ENCODE measurements at regions not wholly inside any gene's neighbourhood (a gene's known extent, or its start where the extent isn't known, plus 50 kb on each side); places are given as distances from the start of the nearest gene placed in this dataset.
"Not testable (repeated sequence)": the region's sequence is repeated elsewhere in the genome, so short reads cannot be mapped to it uniquely, and the experiment has no call there.

DNA sequence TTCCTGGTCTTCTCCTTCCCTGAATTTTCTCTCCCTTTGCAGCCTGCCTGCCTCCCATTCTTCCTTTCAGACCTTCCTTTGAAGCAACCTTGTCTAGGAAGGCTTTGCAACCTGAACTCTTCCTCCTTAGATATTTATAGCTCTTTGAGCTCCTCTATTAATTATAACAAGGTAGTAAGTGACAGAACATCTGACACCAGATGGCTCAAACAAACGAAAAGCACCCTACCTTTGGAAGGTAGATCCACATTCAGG, 57.2 kb upstream of the SLC1A4 start:
- no peak overlapping the region for H3K9ac ChIP-seq (ENCODE audit: low read length)
- no peak overlapping the region for H3K27ac ChIP-seq (ENCODE audit: low read depth, low read length)
- H3K4me3 ChIP-seq (ENCODE audit: low read length), result peak overlapping the region; percentile 2
- no peaks in the 10 kb centered on the region for H3K36me3 ChIP-seq (ENCODE audit: control insufficient read depth, insufficient read depth, low read length)
- no peaks in the 10 kb centered on the region for H3K27me3 ChIP-seq (ENCODE audit: control insufficient read depth, insufficient read depth, low read length)
- H3K4me1 ChIP-seq (ENCODE audit: control insufficient read depth, insufficient read depth, low read length), result no peaks in the 10 kb centered on the region

DNA sequence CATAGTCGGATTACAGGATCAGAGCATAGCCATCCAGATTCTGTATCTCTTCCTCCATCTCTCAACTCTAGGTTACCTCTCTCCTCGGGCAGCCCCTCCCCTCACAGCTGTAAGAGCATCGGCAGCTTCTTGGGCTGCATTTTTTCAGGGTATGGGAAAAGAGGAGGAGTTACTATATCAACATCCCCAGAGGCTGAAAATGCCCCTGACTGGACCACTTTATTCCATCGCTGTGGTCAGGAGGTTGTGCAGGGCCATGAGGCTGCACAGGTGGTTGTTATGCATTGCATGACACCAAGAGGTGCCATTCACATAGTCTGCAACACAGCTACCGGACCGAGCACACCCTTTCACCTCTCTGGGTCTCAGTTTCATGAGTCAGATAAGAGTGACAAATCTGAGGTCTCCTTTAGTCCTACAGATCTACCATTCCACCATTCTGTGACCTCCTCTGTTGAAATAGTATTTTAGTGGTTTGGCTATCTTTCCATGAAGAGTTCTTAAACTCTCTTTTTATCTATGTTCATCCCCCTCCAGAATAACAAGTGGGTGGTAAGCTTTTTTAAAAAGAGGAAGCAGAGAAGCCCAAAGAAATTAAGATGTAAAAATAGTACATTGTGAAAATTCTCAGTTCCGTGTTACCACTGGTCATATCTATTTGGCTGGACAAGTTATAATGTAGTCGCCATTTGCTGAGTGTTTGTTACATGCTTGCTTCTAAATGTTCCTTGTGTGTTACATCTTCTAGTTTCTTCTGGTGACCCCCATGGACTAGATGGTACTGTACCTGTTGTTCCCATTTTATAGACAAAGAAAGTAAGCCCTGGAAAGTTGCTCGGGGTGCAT, 56.6 kb upstream of the SLC1A4 start:
- Histone ChIP-seq H3K9ac (ENCODE audit: low read length) (no peak overlapping the region), H3K4me3 (ENCODE audit: low read length) (peak overlapping the region; percentile 1), H3K27ac (ENCODE audit: low read depth, low read length) (no peak overlapping the region), H3K27me3 (ENCODE audit: control insufficient read depth, insufficient read depth, low read length) (no peaks in the 10 kb centered on the region), H3K4me1 (ENCODE audit: control insufficient read depth, insufficient read depth, low read length) (no peaks in the 10 kb centered on the region), H3K36me3 (ENCODE audit: control insufficient read depth, insufficient read depth, low read length) (no peaks in the 10 kb centered on the region)

DNA sequence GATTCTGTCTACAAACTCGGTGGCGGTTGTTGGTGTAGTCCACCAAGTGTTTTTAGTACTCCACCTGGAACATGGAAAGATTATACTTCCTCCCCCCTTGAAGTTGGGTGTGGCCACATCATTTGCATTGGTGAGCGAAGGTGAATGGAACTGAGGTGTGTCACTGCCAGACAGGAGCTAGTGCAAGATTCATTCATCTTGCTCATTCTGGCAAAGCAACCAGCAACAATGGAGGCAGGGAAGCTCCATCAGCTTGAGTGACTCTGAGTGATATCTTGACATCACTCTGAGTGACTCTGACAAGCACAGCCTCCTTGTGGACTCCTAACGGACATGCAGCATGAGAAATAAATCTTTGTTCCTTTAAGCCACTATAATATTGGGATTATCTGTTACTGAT, 54.7 kb upstream of the SLC1A4 start:
- no peak overlapping the region for H3K4me3 ChIP-seq (ENCODE audit: low read length)
- H3K36me3 ChIP-seq (ENCODE audit: control insufficient read depth, insufficient read depth, low read length), result no peaks in the 10 kb centered on the region
- H3K9ac ChIP-seq (ENCODE audit: low read length), result no peak overlapping the region
- H3K4me1 ChIP-seq (ENCODE audit: control insufficient read depth, insufficient read depth, low read length), result no peaks in the 10 kb centered on the region
- no peaks in the 10 kb centered on the region for H3K27me3 ChIP-seq (ENCODE audit: control insufficient read depth, insufficient read depth, low read length)
- H3K27ac ChIP-seq (ENCODE audit: low read depth, low read length), result no peak overlapping the region

DNA sequence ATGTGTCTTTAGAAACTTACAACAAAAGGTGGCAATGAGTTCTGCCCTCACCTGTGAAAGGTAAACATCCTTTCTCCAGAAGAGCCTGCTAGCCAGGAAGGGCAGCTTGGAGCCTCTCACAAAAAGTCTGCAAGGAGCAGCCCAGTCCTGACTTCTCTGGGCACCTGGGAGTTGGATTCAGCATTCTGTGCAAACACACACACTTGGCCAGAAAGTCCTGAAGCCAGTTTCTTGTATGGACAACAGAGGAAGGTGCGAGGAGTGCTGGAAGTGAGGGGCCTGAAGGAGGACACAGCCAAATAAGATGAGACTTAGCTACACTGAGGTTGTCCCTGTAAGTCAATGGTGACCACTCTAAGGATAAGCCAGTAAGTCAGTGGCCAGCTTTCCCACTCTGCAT, 52.4 kb upstream of the SLC1A4 start:
- Histone ChIP-seq H3K4me1 (ENCODE audit: control insufficient read depth, insufficient read depth, low read length) (no peaks in the 10 kb centered on the region), H3K36me3 (ENCODE audit: control insufficient read depth, insufficient read depth, low read length) (no peaks in the 10 kb centered on the region), H3K9ac (ENCODE audit: low read length) (no peak overlapping the region), H3K4me3 (ENCODE audit: low read length) (no peak overlapping the region), H3K27ac (ENCODE audit: low read depth, low read length) (no peak overlapping the region), H3K27me3 (ENCODE audit: control insufficient read depth, insufficient read depth, low read length) (no peaks in the 10 kb centered on the region)

DNA sequence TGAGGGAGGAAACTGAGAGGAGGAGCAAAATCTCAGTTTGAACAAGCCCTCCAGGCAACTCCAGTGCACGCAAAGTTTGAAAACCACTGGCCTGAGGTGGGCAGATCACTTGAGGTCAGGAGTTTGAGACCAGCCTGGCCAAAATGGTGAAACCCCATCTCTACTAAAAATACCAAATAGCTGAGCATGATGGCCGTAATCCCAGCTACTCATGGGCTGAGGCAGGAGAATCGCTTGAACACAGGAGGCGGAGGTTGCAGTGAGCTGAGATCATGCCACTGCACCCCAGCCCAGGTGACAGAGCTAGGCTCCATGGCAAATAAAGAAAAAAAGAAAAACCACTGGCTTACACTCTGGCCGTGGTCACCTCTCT, 51.9 kb upstream of the SLC1A4 start:
- not testable (repeated sequence) for H3K36me3 ChIP-seq (ENCODE audit: control insufficient read depth, insufficient read depth, low read length); H3K9ac ChIP-seq (ENCODE audit: low read length); H3K27ac ChIP-seq (ENCODE audit: low read depth, low read length); H3K27me3 ChIP-seq (ENCODE audit: control insufficient read depth, insufficient read depth, low read length); H3K4me3 ChIP-seq (ENCODE audit: low read length); H3K4me1 ChIP-seq (ENCODE audit: control insufficient read depth, insufficient read depth, low read length)

DNA sequence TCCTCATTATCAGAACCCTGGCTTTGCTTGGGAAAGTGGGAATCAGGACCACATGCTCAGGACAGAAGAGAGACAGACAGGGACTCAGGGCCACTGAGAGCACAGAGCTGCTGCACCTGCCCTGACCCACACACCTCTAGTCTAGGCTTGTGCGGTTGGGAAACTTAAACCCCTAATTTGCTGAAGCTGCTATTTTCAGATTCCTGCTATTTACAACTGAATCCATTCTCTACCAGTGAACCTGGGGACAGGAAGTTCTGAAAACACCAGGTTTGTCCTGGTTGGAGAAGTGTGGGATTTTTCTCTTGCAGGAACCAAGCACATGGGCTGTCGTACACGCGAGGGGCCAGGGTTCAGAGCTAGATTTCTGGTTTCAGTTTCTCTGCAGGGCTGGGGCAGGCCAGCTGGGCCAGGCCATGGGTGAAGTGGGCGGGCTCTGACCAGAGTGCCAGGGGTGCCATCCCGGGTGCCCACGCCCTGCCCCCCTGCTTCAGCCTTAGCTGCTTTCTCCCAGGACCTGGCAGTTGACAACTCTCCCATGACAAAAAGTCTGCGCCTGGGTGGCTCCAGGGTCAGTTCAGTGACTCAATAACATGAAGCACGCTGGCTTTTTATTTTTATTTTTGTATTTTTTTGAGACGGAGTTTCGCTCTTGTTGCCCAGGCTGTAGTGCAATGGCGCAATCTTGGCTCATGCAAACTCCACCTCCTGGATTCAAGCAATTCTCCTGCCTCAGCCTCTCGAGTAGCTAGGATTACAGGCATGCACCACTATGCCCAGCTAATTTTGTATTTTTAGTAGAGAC, 51.3 kb upstream of the SLC1A4 start:
- Histone ChIP-seq H3K27ac (ENCODE audit: low read depth, low read length) (no peak overlapping the region), H3K36me3 (ENCODE audit: control insufficient read depth, insufficient read depth, low read length) (no peaks in the 10 kb centered on the region), H3K27me3 (ENCODE audit: control insufficient read depth, insufficient read depth, low read length) (no peaks in the 10 kb centered on the region), H3K4me3 (ENCODE audit: low read length) (no peak overlapping the region), H3K4me1 (ENCODE audit: control insufficient read depth, insufficient read depth, low read length) (no peaks in the 10 kb centered on the region), H3K9ac (ENCODE audit: low read length) (no peak overlapping the region)

DNA sequence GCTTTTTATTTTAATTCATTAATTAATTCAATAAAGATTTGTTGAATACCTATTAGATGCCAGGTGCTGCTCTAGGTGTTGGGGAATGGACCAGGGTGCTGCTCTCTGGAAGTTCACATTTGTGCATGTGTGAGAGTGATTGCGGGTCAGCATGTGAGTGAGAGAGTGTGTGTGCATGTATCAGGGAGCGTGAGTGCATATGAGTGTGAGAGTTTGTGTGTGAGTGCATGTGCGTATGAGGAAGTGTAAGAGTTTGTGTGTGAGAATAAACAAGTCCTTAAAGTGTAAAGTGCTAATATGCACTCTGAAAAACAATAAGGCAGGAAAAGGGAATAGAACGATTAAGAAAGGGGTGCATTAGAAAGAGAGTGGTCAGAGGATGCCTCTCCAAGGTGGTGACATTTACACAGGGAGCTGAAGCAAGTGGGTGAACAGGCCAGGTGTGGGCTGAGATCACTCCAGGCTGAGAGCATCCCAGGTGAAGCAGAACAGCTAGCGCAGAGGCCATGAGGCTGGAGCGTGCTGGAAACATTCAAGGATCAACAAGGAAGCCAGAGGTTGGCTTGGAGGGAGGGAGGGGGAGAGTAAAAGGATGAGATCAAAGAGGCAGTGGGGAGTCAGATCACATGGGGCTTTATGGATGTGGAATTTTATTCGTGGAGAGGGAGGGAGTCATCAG, 50.5 kb upstream of the SLC1A4 start:
- no peak overlapping the region for H3K27ac ChIP-seq (ENCODE audit: low read depth, low read length)
- H3K27me3 ChIP-seq (ENCODE audit: control insufficient read depth, insufficient read depth, low read length), result no peaks in the 10 kb centered on the region
- no peak overlapping the region for H3K4me3 ChIP-seq (ENCODE audit: low read length)
- no peak overlapping the region for H3K9ac ChIP-seq (ENCODE audit: low read length)
- H3K36me3 ChIP-seq (ENCODE audit: control insufficient read depth, insufficient read depth, low read length), result no peaks in the 10 kb centered on the region
- H3K4me1 ChIP-seq (ENCODE audit: control insufficient read depth, insufficient read depth, low read length), result no peaks in the 10 kb centered on the region

DNA sequence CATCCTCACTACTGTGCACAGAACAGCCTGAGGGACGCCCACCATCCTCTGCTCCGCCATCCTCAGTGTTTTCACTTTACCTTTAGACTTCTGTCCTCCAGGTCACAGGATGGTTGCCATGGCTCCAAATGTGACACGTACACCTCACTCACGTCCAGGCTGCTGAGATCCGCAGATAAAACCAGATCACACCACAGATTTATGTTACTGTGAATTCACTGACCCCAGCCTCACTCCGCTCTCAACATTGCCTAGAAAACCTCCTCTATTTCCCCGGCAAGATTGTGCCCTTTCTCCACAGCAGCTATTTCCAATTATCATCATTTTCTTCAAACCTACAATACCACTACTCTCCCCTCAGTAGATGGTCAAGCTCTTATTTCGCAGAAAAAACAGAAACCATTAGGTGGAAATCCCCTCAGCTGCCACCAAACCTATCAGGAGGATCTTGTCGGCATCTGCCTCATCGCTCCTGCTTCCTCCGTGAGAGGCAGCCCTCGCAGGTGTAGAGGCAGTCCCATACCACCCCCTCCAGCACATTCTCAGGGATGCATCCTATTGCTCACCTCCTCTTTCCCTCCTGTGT, 49.8 kb upstream of the SLC1A4 start:
- H3K36me3 ChIP-seq (ENCODE audit: control insufficient read depth, insufficient read depth, low read length), result no peaks in the 10 kb centered on the region
- no peak overlapping the region for H3K9ac ChIP-seq (ENCODE audit: low read length)
- no peaks in the 10 kb centered on the region for H3K4me1 ChIP-seq (ENCODE audit: control insufficient read depth, insufficient read depth, low read length)
- no peak overlapping the region for H3K27ac ChIP-seq (ENCODE audit: low read depth, low read length)
- H3K27me3 ChIP-seq (ENCODE audit: control insufficient read depth, insufficient read depth, low read length), result no peaks in the 10 kb centered on the region
- H3K4me3 ChIP-seq (ENCODE audit: low read length), result no peak overlapping the region

Measured in rectal smooth muscle tissue (tissue), 1 donor.